HUES64 (cell line): ENCODE measurements at regions not wholly inside any gene's neighbourhood (a gene's known extent, or its start where the extent isn't known, plus 50 kb on each side); places are given as distances from the start of the nearest gene placed in this dataset.
"Not testable (repeated sequence)": the region's sequence is repeated elsewhere in the genome, so short reads cannot be mapped to it uniquely, and the experiment has no call there.

Experiments used
- H3K27ac ChIP-seq: 2 replicates; pipeline ENCODE4 v1.7.0; 2013; ENCODE audit warnings: low read depth, low read length, inconsistent platforms
- H3K27me3 ChIP-seq: 2 replicates; pipeline ENCODE4 v1.6.1; 2013; ENCODE audit warnings: mild to moderate bottlenecking, low read length; ENCODE audit not compliant: insufficient read depth
- H3K36me3 ChIP-seq: 2 replicates; pipeline ENCODE4 v1.6.1; 2013; ENCODE audit warnings: mild to moderate bottlenecking, low read length; ENCODE audit not compliant: insufficient read depth
- H3K4me1 ChIP-seq: 2 replicates; pipeline ENCODE4 v1.6.1; 2013; ENCODE audit warnings: mild to moderate bottlenecking, low read length, moderate library complexity; ENCODE audit not compliant: insufficient read depth
- H3K4me3 ChIP-seq: 2 replicates; pipeline ENCODE4 v1.5.1; 2013; ENCODE audit warnings: mild to moderate bottlenecking, low read length, moderate library complexity
- H3K9ac ChIP-seq: 2 replicates; pipeline ENCODE4 v1.6.1; 2013; ENCODE audit warnings: mild to moderate bottlenecking, low read depth, low read length
- H3K9me3 ChIP-seq: 2 replicates; pipeline ENCODE4 v1.6.1; 2013; ENCODE audit warnings: low read depth, low read length; ENCODE audit not compliant: insufficient read depth
- WGBS: fragments of 150-250, 120-280 bp; methylation state at CpG from one replicate; pipeline ENCODE4 v1.1.7; 2013; ENCODE audit warnings: missing lambda C conversion rate; 5-methylcytosine and 5-hydroxymethylcytosine counted together

GRCh38 chr3:110968076-110968475 is 103.5 kb upstream of the NECTIN3 start:
- no peaks in the 10 kb centered on the region for H3K27me3 ChIP-seq
- no peak overlapping the region for H3K27ac ChIP-seq
- WGBS, result 100% methylated on average over 1 of the region's 1 CpG
- H3K36me3 ChIP-seq, result no peaks in the 10 kb centered on the region
- H3K9me3 ChIP-seq, result peaks cover 42% of the 10 kb centered on the region
- no peak overlapping the region for H3K9ac ChIP-seq
- H3K4me3 ChIP-seq, result no peak overlapping the region
- no peaks in the 10 kb centered on the region for H3K4me1 ChIP-seq

DNA sequence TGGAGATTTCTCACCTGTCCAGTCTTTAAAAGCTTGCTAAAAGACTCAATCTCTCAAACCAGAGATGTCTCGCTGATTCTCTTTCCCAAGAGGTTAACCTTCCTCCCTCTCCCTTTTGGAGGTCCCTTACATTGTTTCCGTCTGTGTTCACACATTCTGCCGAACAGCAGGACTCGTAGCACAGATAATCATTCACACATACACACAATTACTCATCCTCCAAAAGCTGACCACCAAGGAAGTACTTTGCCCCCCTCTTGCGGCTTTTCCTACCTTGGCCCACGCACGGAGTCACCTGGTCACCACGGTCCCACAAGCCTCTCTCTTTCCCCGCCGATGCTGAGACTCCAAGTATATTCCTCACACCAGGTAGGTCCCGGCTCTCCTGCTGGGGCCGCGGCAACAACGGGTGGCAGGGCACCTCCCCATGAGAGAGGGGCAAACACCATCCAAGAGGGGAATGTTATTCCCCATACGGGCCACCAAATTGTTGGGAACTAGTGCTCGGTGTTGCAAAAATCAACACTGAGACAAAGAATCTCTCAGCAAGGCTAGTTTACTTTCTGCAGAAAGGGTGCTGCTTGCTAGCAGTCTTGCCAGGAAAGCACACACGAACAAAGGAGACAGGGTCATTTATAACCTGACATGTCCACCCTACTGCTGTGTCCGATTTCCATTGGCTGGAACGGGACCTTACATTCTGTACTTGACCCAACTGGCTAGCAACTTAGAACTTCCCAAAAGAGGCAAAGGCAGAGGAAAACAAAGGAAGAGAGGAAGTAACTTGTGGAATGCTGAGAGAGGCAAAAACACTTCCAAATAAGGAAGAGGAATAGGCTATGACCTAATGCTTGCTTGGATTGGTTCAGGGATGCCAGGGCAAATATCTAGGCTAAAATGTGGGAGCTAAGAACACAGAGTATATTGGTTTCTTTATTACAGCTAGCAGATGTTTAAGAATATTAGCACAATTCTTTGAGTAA is 102.1 kb upstream of the NECTIN3 start:
- no peak overlapping the region for H3K27ac ChIP-seq
- peaks cover 29% of the 10 kb centered on the region for H3K9me3 ChIP-seq
- no peak overlapping the region for H3K9ac ChIP-seq
- H3K27me3 ChIP-seq, result no peaks in the 10 kb centered on the region
- no peaks in the 10 kb centered on the region for H3K36me3 ChIP-seq
- 95% methylated on average over 19 of the region's 19 CpGs for WGBS
- no peaks in the 10 kb centered on the region for H3K4me1 ChIP-seq
- no peak overlapping the region for H3K4me3 ChIP-seq

DNA sequence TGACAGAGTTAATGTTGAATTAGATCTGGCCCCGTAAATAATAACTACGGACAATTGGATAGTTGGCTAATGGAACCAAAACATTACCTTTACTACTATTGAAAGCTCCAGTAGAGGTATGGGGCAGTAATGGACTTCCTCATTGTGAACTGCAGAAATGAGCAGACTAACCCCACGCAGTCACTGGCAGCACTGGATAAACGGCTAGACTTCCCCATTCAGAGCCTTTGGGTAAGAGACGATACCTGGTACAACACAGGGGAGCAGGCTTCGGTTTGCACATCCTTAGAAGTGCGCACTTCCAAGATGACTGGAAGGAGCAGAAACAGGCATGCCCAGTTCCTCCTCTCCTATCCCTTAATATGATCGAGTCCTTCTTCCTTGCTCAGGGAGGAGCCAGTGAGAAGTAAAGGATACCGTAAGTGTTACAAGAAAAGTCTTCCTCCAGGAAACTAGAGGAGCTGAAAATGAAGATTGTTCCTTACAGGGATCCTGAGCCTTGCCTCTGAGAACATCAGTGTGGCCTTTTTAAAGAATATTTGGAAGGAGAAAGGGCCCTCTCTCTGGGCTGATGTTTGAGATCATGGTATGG is 100.5 kb upstream of the NECTIN3 start:
- WGBS, result 97% methylated on average over 9 of the region's 9 CpGs
- H3K4me3 ChIP-seq, result no peak overlapping the region

DNA sequence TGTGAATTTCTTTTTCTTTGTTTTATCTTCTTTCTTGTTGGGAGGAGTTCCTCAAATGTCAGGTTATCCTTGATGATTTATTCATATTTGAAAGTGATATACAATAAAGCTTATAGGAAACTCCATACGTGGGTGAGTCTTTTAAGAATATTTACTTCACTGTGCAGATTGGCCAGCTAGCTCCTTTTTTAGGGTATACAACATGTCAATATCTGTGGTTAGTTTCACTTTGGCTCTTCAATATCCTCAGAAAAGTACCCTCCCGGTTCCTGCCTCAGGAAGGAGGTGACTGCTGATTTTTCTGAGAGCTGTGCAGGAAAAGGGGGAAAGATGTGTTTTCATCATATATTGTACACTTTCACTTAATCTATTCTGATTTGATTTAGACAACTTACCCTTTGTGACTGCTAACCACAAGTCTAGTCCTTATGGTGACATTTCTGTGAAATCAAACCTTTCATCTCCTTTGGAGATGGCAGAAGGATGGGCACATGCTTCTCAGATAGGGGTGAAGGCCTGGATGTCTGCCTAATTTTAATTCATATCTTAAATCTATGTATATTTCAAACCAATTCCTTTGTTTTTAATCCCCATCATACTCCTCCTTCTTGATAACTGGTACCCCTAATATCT is 98.2 kb upstream of the NECTIN3 start:
- WGBS, result 100% methylated on average over 2 of the region's 2 CpGs
- Histone ChIP-seq H3K27ac (no peak overlapping the region), H3K36me3 (no peaks in the 10 kb centered on the region), H3K9ac (no peak overlapping the region), H3K4me1 (no peaks in the 10 kb centered on the region), H3K9me3 (peaks cover 12% of the 10 kb centered on the region), H3K4me3 (no peak overlapping the region), H3K27me3 (no peaks in the 10 kb centered on the region)

More for the DNA sequence above, 100.5 kb upstream of the NECTIN3 start:
- Histone ChIP-seq H3K27ac (no peak overlapping the region), H3K4me1 (no peaks in the 10 kb centered on the region), H3K9ac (no peak overlapping the region), H3K9me3 (peaks cover 14% of the 10 kb centered on the region), H3K36me3 (no peaks in the 10 kb centered on the region), H3K27me3 (no peaks in the 10 kb centered on the region)

DNA sequence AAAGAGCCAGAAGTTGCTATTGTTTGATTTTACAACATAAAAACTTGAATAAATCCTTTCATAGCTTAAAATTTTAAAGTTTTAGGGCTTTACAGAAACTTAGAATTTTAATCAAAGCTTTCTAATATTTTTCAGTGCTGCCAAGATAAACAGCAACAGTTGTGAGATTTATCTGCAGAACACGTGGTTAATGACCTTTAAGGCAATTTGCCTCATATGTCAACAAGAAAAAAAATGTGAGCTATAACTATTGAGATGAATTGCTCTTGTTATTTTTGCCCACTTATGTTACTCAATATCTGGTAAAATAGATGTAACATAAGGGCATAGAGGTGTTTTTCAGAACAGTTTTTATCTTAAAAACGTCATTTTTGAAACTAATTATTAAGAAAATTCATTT is 96.7 kb upstream of the NECTIN3 start:
- H3K4me3 ChIP-seq, result no peak overlapping the region
- H3K4me1 ChIP-seq, result no peaks in the 10 kb centered on the region
- no peaks in the 10 kb centered on the region for H3K27me3 ChIP-seq
- H3K36me3 ChIP-seq, result no peaks in the 10 kb centered on the region
- H3K9ac ChIP-seq, result no peak overlapping the region
- H3K27ac ChIP-seq, result no peak overlapping the region
- 75% methylated on average over 1 of the region's 2 CpGs for WGBS
- H3K9me3 ChIP-seq, result no peaks in the 10 kb centered on the region

GRCh38 chr3:110984456-110985250 is 87.0 kb upstream of the NECTIN3 start:
- Histone ChIP-seq H3K9me3 (no peaks in the 10 kb centered on the region), H3K9ac (no peak overlapping the region), H3K4me3 (no peak overlapping the region), H3K36me3 (no peaks in the 10 kb centered on the region), H3K27me3 (no peaks in the 10 kb centered on the region), H3K27ac (no peak overlapping the region), H3K4me1 (no peaks in the 10 kb centered on the region)
- WGBS, result 95% methylated on average over 4 of the region's 4 CpGs

DNA sequence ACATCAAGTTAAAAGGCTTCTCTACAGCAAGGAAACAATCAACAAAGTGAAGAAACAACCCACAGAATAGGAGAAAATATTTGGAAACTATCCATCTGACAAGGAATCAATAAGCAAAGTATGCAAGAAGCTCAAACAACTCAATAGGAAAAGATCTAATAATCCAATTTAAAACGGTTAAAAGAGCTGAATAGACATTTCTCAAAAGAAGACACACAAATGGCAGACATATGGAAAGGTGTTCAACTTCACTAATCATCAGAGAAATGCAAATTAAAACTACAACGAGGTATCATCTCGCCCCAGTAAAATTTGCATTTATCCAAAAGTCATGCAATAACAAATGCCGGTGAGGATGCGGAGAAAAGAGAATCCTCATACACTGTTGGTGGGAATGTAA is 82.2 kb upstream of the NECTIN3 start:
- H3K4me3 ChIP-seq, result no peak overlapping the region
- H3K9me3 ChIP-seq, result peaks cover 2% of the 10 kb centered on the region; the same call in 1 of the 2 replicates
- no peak overlapping the region for H3K27ac ChIP-seq
- no peak overlapping the region for H3K9ac ChIP-seq
- 95% methylated on average over 5 of the region's 5 CpGs for WGBS
- H3K36me3 ChIP-seq, result no peaks in the 10 kb centered on the region
- H3K4me1 ChIP-seq, result no peaks in the 10 kb centered on the region
- H3K27me3 ChIP-seq, result no peaks in the 10 kb centered on the region

DNA sequence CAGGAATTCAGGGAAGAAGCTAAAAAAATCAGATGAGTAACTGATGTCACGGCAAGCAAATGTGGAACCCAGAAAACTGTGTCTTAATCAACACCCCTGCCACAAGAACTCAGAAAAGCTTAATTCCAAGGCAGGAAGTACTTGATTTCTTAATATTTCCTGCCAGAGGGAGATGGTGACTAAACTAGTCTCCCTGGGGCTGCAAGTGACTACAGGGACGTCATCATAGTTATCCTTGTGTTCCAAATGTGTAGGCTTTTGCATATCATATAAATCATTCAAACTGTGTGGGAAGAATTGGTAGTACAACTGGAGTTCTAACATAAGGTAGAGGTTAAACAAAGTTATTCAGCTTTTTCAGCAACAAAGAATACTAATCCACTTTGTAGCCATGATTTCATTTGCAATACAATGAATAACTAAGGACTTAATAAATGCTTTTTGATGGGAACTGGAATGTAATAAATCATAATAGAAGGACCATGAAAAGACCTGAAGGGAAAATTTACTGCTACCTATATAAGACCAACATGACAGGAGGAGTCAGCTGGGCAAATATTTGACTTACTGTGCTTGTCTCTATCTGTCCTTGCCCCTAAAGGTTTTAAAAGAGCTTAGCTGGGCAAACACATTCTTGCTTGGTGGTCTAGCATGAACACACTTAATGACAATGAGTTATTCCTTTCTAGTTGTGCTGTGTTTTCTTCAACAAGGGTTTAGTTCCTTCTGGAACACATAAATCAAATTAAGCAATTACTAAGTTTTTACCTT is 76.0 kb upstream of the NECTIN3 start:
- H3K9me3 ChIP-seq, result peaks cover 2% of the 10 kb centered on the region; the same call in 1 of the 2 replicates
- peaks cover 4% of the 10 kb centered on the region; the same call in 1 of the 2 replicates for H3K4me1 ChIP-seq
- no peak overlapping the region for H3K27ac ChIP-seq
- whole genome bisulfite sequencing, result 97% methylated on average over 2 of the region's 2 CpGs
- H3K27me3 ChIP-seq, result no peaks in the 10 kb centered on the region
- no peak overlapping the region for H3K9ac ChIP-seq
- H3K4me3 ChIP-seq, result no peak overlapping the region
- H3K36me3 ChIP-seq, result no peaks in the 10 kb centered on the region

- not testable (repeated sequence) for H3K9ac ChIP-seq, H3K4me3 ChIP-seq, H3K4me1 ChIP-seq, H3K27ac ChIP-seq, H3K27me3 ChIP-seq, H3K9me3 ChIP-seq, H3K36me3 ChIP-seq
- 89% methylated on average over 2 of the region's 2 CpGs for WGBS
Measured at GRCh38 chr3:110998766-110999165, 72.8 kb upstream of the NECTIN3 start.

DNA sequence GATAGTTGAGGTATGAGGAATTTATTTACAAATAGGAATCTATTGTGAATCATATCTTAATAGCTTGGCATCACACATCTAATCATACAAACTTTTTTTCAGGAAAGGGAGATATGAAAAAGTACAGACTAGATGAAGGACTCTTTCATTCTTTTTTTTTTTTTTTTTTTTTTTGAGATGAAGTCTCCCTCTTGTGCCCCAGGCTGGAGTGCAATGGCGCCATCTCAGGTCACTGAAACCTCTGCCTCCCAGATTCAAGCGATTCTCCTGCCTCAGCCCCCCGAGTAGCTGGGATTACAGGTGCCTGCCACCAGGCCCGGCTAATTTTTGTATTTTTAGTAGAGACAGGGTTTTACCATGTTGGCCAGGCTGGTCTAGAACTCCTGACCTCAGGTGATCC is 65.1 kb upstream of the NECTIN3 start:
- not testable (repeated sequence) for H3K36me3 ChIP-seq, H3K9me3 ChIP-seq, H3K4me1 ChIP-seq, H3K4me3 ChIP-seq, H3K27ac ChIP-seq, H3K27me3 ChIP-seq, H3K9ac ChIP-seq
- WGBS, result 80% methylated on average over 4 of the region's 4 CpGs
